Activated T-cell treated with anti-CD3 and anti-CD28 coated beads for 24 hours (primary cell): ENCODE measurements at regions not wholly inside any gene's neighbourhood (a gene's known extent, or its start where the extent isn't known, plus 50 kb on each side); places are given as distances from the start of the nearest gene placed in this dataset.
"Not testable (repeated sequence)": the region's sequence is repeated elsewhere in the genome, so short reads cannot be mapped to it uniquely, and the experiment has no call there.

Experiments used
- DNase-seq: peaks from one replicate; pipeline ENCODE4 v3.0.0-alpha.2; 2020; ENCODE audit warnings: low read depth

DNA sequence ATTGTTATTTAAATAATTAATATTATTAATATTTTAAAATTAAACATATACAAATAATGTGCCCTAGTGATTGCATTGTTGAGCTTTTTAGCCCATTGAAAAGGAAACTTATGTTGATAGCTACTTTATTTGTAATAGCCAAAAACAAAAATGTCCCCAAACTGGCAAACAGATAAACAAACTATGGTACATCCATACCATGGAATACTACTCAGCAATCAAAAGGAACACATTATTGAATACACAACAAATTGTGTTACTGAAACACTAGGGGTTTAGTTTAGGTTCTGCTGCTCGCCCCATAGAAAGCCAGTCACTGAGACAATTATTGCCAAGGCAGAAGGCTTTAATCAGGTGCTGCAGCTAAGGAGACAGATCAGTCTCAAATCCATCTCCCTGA is 239.7 kb upstream of the KITLG start:
- DNase-seq, result no peak

DNA sequence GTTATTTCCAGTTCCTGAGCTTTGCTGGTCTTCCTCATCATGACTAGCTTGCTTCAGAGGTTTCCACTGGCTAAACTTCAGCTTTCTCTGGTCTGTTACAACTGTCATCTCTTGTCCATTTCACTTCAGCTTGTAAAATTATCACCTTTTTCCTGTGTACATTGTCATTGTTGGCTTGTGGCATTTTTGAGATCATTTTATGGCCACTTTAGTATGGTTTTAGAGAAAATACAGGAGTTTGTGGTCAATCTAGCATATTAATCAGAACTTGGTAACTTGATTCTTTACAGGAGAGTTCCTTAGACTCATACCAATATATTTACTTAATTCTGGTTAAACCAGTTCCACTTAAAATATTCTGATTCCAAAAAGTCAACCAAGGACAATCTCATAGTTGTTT is 235.9 kb upstream of the KITLG start:
- DNase-seq, result no peak

DNA sequence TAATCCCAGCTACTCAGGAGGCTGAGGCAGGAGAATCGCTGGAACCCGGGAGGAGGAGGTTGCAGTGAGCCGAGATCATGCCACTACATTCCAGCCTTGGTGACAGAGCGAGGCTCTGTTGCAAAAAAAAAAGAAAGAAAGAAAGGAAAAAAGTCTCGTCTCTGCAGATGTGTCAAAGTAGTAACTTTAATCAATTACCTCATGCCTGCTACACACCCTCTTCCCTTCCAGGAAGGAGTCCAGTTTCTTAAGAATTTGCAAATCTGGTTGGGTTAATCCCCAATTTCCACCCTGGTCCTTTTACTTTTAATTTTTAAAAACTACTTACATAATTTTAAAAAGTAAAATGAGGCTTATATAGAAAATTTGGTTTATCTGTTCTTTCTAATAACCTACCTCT is 234.5 kb upstream of the KITLG start:
- no peak for DNase-seq

DNA sequence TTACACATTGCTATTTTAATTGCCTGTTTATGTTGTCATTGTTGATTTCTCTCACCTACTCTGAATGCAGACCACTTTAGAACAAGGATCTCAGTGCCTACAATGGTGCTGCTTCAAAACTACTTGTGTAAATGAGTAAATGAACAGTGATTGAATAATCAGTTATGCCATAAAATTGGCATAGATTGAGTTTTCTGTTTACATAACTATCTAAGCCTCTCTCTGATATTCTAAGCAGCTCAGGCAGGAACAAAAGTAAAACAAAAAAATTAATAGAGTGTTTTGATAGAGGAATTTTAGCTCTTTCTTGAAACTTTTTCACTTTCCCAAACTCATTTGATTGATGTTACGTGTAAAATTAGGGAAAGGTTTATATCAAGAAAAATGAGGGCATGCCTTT is 232.3 kb upstream of the KITLG start:
- no peak for DNase-seq

DNA sequence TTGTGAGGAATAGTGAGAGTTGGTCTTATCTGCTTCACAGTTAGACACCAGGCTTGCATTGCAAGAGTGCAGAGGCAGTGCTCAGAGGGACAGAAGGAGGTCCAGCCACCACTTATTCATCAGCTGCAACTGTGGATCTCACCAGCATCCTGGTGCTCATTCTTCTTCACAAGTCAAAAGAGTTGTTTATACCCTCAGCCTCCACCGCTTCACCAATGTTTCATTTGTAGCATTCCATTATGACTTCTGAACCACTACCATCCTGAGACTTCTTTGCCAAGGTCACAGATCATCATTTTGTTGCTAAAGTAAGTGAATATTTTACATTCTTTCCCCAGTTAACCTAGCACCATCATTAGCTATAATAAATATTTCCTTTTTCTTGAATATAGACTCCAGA is 230.5 kb upstream of the KITLG start:
- DNase-seq, result no peak

DNA sequence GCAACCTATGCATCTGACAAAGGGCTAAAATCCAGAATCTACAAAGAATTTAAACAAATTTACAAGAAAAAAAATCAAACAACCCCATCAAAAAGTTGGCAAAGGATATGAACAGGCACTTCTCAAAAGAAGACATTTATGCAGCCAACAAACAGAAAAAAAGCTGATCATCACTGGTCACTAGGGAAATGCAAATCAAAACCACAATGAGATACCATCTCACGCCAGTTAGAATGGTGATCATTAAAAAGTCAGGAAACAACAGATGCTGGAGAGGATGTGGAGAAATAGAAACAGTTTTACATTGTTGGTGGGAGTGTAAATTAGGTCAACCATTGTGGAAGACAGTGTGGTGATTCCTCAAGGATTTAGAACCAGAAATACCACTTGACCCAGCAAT is 229.6 kb upstream of the KITLG start:
- DNase-seq, result not testable (repeated sequence)

DNA sequence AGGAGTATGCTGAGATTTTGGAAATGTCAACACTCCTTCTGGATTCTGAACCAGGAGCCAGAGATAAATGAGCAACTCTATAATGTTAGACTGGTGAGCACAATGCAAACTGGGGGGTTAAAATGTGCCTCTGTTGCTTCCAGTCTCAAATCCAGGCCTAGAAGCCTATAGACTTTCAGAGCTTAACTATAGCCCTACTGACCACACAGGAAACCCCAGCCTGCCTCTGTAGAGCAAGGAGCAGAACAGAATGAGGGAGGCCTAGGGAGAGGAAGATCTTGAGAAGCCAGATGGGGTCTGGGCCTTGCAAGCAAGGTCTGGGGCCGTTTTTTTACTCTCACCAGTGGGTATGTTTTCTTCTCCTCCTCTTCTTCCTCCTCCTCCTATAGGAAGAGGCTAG is 225.4 kb upstream of the KITLG start:
- no peak for DNase-seq

DNA sequence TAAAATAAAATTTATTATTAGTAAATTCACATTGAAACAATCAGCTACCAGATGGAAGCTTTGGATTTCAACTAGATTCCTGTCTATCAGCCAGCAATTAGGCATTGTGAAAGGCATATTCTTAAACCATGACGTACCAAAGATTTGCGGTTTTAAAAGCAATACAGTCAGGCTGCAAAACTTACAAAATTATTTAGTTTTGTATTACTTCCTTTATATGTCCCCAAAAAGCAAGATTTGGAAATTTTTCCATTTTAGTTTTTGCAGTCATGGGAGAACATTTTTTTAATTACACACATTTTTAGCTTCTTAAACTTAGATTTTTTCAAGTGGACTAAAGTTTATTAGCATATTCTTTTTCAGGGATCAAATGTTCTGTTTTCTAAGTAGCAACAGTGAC is 225.0 kb upstream of the KITLG start:
- no peak for DNase-seq

DNA sequence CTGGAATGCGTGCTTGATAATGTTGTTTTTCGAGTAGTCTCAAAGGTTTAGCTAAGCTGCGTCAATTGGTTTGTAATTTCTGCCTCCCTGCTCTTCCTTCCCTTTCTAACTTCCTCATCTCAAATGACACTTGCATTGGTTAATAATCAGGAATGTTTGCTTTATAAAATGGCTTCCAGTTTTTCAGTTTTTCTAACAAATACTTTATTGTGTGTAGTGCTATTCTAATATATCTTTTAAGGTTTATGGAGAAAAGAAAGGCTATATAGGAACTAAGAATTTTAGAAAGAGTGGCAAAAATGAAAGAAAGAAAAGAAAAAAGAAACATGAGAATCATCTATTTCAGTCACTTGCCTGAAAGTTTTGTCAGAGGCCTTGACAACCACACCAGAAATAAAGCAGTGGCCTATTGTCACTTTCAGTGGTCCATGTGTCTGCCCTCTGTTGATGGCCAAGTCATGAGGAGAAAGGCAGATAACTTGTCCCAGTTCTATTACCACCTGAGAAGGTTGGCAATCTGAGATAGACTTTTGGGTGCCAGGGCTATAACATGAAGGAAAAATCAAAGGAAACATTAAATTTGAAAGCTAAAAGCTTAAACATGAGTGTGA is 221.9 kb upstream of the KITLG start:
- DNase-seq, result no peak

DNA sequence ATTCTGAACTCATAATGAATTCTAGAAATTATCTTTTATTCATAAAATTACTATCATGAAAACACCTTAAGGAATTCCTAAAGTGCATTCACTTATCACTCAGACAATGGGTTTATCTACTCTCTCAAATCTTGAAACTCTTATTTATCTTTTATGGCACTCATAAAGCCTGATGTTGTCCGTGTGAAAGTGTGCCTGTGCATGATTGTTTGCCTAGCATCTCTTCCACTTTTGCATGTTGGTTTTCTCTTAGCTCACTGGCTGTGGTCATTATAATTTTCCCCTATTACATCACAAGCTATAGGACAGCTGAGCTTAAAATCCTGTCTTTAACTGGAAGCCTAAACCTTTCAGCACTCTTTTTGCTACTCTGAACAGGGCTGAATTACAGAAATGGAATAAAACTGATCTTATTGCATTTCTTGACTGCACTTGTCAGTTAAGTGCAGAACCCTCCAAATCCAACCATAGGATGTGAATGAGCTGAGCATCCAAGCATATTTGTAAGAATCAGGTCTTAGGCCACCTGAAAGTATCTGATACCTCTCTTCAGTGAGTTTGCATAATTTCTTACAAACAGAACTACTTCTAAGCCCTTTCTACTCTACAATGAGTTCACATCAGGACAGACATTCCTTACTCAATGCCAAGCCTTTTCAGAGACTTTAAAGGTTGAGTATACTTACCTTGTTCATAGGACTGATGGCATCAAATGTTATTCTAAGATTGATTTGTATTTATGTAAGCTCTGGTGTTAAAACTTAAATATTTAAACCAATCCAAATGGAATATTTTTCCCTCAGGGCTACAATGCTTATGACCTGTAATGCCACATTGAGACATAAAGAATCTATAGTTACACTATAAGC is 221.2 kb upstream of the KITLG start:
- no peak for DNase-seq

DNA sequence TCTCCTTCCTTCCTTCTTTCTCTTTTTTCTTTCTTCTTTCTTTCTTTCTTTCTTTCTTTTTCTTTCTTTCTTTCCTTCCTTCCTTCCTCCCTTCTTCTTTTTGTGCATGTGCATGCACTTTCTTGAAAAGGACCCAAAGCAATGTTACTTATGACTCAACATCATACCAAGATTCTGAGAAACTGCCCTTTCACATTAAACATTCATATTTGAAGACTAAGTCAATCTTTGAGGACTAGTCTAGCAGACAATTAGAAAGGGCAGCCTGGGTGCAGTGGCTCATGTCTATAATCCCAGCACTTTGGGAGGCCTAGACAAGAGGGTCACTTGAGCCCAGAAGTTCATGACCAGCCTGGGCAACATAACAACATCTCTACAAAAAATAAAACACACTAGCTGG is 212.8 kb upstream of the KITLG start:
- no peak for DNase-seq

DNA sequence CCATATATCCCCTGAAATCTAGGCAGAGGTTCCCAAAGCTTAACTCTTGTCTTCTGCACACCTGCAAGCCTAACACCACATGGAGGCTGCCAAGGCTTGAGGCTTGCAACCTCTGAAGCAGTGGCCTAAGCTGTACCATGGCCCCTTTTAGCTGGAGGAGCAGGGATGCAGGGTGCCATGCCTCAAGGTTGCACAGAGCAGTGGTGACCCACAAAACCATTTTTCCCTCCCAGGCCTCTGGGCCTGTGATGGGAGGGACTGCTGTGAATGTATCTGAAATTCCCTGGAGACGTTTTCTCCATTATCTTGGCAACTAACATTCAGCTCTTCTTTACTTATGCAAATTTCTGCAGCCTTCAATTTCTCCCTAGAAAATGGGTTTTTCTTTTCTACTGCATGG is 210.0 kb upstream of the KITLG start:
- no peak for DNase-seq

DNA sequence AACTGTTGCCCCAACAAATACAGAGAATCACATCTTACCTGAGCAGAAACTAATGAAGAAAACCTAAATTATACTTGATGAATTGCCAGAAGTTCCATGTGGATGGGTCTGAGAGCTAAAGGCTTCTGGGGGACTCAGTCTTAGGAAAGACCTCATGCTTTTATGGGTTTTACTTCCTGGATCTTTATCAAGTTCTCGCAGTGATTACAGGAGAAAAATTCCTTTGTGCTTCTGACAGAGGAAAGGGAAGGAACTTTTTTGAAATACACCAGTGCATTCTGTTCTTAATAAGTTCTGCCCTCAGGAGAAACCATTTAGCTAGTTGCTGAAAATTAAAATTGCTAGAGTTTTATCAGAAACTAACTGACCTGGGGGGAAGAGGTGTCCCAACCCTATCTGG is 203.9 kb upstream of the KITLG start:
- DNase-seq, result no peak

DNA sequence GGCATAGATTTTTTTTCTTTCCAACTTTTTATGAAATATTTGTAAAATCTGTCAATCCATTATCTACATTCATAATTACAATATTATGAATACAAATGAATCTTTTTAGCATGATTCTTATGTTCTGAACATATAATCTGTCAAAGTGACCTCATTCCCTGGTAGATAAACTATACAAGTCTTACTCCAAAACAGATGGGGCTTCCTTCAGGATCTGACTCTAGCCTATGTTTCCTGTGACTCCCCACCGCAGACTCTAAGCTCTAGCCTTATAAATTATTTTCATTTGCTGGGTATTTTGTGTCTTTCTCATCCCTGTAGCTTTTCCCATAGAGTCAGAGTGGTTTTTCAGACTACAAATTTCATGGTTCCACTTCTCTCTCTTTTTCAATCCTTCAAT is 202.1 kb upstream of the KITLG start:
- DNase-seq, result no peak

DNA sequence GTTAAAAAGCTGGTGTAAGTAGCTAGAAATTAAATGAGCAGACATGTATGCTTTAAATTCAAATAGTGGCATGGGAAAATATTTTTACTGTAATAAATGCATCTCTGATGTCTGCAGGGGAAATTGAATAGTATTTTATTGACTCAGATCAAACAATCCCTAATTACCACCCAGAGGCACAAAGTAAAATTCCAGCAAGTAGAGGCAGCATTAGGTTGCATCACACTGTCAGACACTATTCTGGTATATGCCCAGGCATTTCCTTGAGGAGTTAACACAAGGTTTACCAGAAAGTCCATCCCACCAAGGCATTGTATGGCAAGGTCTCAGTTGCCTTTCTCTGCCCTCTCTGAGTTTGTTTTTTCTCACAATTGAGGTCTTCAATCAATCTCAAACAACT is 201.6 kb upstream of the KITLG start:
- DNase-seq, result no peak

DNA sequence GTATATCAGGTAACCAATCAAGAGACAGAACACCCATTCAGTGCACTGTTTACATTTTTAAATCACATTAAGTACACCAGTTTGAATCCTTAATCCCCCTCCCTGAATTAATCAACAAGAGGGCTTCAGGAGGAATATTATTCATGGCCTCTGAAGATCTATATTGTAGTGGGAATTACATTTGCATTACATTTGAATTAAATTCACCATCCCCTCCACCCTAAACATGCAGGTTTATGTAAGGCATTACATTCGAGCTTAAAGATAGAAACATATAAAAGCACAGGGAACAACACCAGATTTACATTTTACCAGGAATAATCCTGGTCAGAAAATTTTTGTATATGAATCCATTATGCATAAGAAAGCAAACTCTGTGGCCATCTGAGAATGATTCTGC is 197.8 kb upstream of the KITLG start:
- no peak for DNase-seq

DNA sequence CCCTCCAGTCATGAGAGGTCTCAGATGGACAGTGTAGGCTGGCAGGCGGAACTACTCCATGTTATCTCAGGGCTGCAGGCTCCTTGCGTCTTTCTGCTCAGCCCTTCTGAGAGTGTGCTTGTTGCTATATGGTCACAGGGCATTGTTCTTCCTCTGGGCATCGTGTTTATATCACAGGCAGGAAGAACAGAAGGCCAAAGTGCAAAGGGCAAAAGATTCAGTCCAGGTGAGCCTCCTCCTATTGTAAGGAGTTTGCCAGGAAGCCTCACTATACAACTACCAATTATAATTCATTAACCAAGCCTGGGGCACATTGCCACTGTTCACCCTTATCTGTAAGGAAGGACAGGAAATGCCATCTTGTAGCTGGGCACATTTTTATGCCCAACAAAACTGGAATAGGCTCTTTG is 195.5 kb upstream of the KITLG start:
- no peak for DNase-seq

DNA sequence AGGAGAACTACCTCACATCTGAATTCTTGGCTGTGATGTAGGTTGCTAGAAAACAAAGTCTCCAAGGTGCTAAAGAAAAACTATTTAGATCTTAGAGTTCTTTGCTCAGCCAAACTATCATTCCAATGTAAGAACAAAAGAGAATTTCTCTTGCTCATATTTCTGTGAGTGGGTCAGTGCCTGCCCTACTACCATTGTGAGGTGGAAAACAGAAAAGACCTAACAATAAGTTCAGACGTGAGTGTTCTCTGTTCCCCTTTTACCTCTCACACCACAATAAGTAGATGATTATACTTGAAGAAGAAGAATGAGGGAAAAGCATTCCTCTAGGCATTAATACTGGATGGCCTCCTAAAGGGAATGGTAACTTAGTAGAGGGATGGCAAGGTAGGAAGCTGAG is 187.4 kb upstream of the KITLG start:
- DNase-seq, result no peak

DNA sequence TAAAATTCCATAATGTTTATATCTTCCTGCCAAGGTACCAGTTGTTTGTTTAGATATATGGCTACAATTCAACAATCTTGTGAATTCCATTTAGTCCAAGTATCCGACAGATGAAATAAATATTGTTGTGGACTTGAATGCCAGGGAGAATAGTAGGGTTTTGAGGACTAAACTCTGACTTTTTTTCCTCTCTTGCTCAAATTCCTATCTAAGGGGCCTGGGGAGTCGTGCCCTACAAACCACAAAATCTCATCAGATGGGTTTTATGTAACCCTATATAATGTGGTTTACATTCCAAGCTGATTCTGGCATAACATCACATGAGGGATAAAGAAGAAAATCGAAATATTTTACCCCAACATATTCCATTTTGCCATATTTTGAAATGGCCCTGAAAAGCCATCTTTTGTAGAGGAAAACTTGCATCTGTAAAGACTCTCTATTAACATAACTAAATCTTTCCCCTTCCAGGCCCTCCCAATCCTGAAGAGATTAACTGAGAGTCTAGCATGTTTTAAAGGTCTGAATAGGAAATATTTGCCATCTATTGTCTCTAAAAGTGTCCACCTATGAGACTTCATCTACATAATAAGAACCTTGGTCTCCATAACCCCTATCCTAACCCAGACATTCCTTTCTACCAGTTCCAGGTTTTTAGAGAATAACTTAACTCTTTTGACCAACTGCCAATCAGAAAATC is 184.7 kb upstream of the KITLG start:
- no peak for DNase-seq

DNA sequence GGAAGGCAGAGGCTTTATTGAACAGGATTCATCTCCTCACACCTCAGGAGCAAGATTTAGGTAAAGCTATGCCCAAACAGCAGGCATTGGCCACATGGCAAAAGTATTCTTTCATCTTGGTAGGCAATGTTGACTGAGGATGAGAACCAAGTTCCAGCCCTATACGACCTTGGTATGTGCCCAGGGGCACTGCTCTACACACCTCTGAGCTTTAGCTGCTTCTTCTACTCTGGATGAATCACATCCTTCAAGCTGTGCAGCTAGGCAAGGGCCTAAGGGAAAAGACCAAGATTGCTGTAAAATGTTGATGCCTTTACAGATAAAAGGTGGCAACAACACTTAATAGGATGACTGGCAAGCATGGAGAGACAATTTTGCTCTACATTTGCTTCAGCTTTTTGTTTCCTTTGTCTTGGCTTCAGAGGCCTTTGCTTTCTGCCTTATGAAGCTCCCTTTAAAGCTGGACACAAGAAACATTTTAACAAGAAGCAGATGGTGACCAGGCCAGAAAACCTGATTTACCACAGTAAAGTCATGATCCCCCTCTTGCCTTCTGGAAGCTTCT is 183.3 kb upstream of the KITLG start:
- no peak for DNase-seq

DNA sequence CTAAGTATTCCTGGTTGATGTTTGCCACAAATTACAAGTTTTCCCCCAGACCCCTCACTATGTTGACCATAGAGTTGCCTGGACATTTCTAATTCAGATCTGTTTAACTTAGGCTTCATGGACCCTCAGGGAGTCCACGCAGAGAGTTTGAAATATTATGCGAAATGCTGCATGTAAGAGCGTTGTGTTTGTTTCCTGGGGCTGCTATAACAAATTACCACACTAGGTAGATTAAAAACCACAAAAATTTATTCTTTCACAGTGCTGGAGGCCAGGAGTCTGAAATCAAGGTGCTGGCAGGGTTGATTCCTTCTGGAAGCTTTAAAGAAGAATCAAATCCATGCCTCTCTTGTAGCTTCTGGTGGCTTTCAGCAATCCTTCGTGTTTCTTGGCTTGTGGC is 177.9 kb upstream of the KITLG start:
- no peak for DNase-seq

DNA sequence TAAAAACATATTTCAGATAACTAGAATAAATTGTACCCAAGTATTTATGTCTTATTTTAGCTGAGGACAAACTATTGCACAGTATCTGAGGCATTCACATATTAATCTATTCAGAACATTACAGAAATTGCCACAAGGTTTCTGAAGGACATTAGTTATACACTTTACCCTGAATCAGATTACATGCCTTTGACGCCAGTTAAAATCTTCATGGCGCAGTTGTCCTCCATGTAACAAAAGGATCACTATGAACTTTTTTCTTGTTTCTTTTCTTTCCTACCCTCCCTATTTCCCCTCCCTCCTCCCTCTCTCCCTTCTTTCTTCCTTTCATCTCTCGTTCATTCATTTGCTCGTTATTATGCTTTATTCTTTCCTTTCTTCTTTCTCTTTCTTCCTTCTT is 176.6 kb upstream of the KITLG start:
- no peak for DNase-seq

DNA sequence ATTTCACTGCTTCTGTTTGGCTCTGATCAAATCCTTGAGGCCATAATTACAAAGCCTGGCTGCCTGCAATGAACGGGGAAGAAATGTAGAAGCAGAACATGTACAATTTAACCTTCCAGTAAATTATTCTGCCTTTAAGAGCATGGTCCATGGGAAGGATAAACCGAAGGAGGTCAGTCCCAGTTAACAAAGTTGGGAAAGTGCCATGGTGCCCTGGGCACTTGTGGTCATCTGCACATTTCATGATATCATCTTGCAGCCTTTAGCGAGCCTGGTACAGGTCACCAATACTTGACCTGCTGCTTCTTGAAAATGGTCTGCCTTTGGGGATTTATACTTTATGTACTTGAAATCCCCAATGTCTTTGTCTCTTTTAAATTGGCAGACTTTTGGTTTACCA is 175.9 kb upstream of the KITLG start:
- DNase-seq, result no peak
